K562 (cell line): ENCODE measurements at regions not wholly inside any gene's neighbourhood (a gene's known extent, or its start where the extent isn't known, plus 50 kb on each side); places are given as distances from the start of the nearest gene placed in this dataset.

Experiments used
- ATAC-seq: fragments of 200-7000 bp; cut with Tn5 transposase; 3 replicates; pipeline ENCODE4 v1.9.1; 2020; ENCODE audit warnings: moderate library complexity
- BruUV-seq: library from RNA; stranded (reverse); fragments of 400-500 nt; replicated peaks from 2 replicates; lab custom pipeline; 2021; lab: Mats Ljungman, UMichigan
- CTCF ChIA-PET: fragments of 300-600 bp; formaldehyde crosslinking; extraction: SDS; loops from one replicate; lab custom pipeline; 2021; ENCODE audit warnings: low intra/inter-chr PET ratio; lab: Yijun Ruan, JAX
- POLR2A ChIA-PET: fragments of 300-600, 350-650 bp; sonication (Branson Sonifier 250); formaldehyde crosslinking; extraction: SDS; loops from one replicate; lab custom pipeline; 2021; ENCODE audit warnings: antibody characterized with exemption, inconsistent platforms; lab: Yijun Ruan, JAX
- DNase-seq, 4 experiments: peaks; one replicate each; pipeline versions ENCODE4 v3.0.0 to v3.0.0-alpha.2; 2011 to 2018; ENCODE audit warnings: low spot score in 3 of 4, mixed read lengths in 3 of 4; ENCODE audit errors: extremely low read depth in 1 of 4
- FAIRE-seq: peaks from 2 replicates; lab custom pipeline; 2011; peaks lifted over from hg19 to GRCh38; lab: Jason Lieb, UNC
- H2AFZ ChIP-seq: 2 replicates; pipeline ENCODE4 v1.6.0; 2011; ENCODE audit warnings: low read depth, low read length, control low read depth, inconsistent platforms
- H3K27ac ChIP-seq: fragments of 200-600 bp; 3 replicates; pipeline ENCODE4 v1.8.0; 2011; ENCODE audit warnings: low read depth, mild to moderate bottlenecking, control low read depth, inconsistent platforms, low read length, moderate library complexity, mixed read lengths; ENCODE audit errors: extremely low read depth
- H3K27me3 ChIP-seq, 2 experiments: fragments of 300-600 bp in 1 of 2; 2 replicates in 1 of 2; 3 replicates in 1 of 2; pipeline versions ENCODE4 v1.6.0 to v1.8.0; 2011; ENCODE audit warnings: inconsistent platforms in 2 of 2, low read length in 2 of 2, mild to moderate bottlenecking in 1 of 2, mixed read lengths in 1 of 2, moderate library complexity in 1 of 2; ENCODE audit not compliant: control insufficient read depth in 2 of 2, insufficient read depth in 2 of 2
- H3K36me3 ChIP-seq: fragments of 300-600 bp; 3 replicates; pipeline ENCODE4 v1.8.0; 2011; ENCODE audit warnings: mild to moderate bottlenecking, low read length, inconsistent platforms; ENCODE audit not compliant: control insufficient read depth, insufficient read depth
- H3K4me1 ChIP-seq, 2 experiments: fragments of 200-600 bp in 1 of 2; replicated peaks in 1 of 2; 2 replicates in 1 of 2; 3 replicates in 1 of 2; pipeline versions ENCODE4 v1.5.1 to v1.8.0; 2011; ENCODE audit warnings: inconsistent platforms in 2 of 2, low read length in 2 of 2, mild to moderate bottlenecking in 1 of 2, mixed read lengths in 1 of 2, moderate library complexity in 1 of 2; ENCODE audit not compliant: control insufficient read depth in 2 of 2, insufficient read depth in 2 of 2
- H3K4me2 ChIP-seq: 2 replicates; pipeline ENCODE4 v1.6.1; 2011; ENCODE audit warnings: low read length, control low read depth, inconsistent platforms, mixed read lengths; ENCODE audit not compliant: insufficient read depth
- H3K4me3 ChIP-seq: fragments of 200-600 bp; sonication (generic), shearing (Covaris generic); 2 replicates; pipeline ENCODE4 v1.5.1; 2016; ENCODE audit warnings: control low read depth, inconsistent platforms
- H3K79me2 ChIP-seq: fragments of 200-600 bp; 3 replicates; pipeline ENCODE4 v1.8.0; 2011; ENCODE audit warnings: low read length, inconsistent platforms; ENCODE audit not compliant: control insufficient read depth, insufficient read depth
- H3K9ac ChIP-seq, 2 experiments: 2 replicates each; pipeline versions ENCODE4 v1.6.0 to v1.6.1; 2011; ENCODE audit warnings: low read depth in 2 of 2, low read length in 2 of 2, control low read depth in 1 of 2, inconsistent platforms in 1 of 2, mild to moderate bottlenecking in 1 of 2, mixed read lengths in 1 of 2; ENCODE audit not compliant: insufficient read depth in 1 of 2
- H3K9me1 ChIP-seq: one replicate; pipeline ENCODE4 v1.6.0; 2011; ENCODE audit warnings: inconsistent platforms, mild to moderate bottlenecking, low read length, moderate library complexity; ENCODE audit not compliant: control insufficient read depth, insufficient read depth
- H3K9me3 ChIP-seq: replicated peaks from 2 replicates; pipeline ENCODE4 v1.5.1; 2011; ENCODE audit warnings: low read depth, low read length, inconsistent platforms; ENCODE audit not compliant: control insufficient read depth, insufficient read depth
- H4K20me1 ChIP-seq: replicated peaks from 2 replicates; pipeline ENCODE4 v1.6.1; 2011; ENCODE audit warnings: low read length, inconsistent platforms, mixed read lengths; ENCODE audit not compliant: control insufficient read depth, insufficient read depth
- EWSR1 ChIP-seq: fragments of 450-650 bp; IDR thresholded peaks from 2 replicates; pipeline ENCODE4 v1.6.1; 2018; ENCODE audit warnings: borderline replicate concordance, mild to moderate bottlenecking, low read depth, moderate library complexity; ENCODE audit not compliant: partially characterized antibody
- POLR2G ChIP-seq: fragments of 200-400 bp; formaldehyde crosslinking; IDR thresholded peaks from 2 replicates; pipeline ENCODE4 v1.6.1; 2017; ENCODE audit warnings: low read depth, mild to moderate bottlenecking, antibody characterized with exemption, low read length, moderate library complexity
- SAP30 ChIP-seq: fragments of 200-600 bp; sonication (generic); IDR thresholded peaks from 2 replicates; pipeline ENCODE4 v1.6.1; 2012; ENCODE audit warnings: borderline replicate concordance, low read depth, mild to moderate bottlenecking, moderate library complexity, low read length, control low read depth, inconsistent platforms; ENCODE audit not compliant: insufficient read depth, poor library complexity, severe bottlenecking
- ZBTB8A ChIP-seq: fragments of 450-650 bp; IDR thresholded peaks from 2 replicates; pipeline ENCODE4 v1.6.1; 2018; ENCODE audit warnings: mild to moderate bottlenecking, moderate library complexity; ENCODE audit not compliant: partially characterized antibody
- ZFP36 ChIP-seq: fragments of 150-350 bp; IDR thresholded peaks from 2 replicates; pipeline ENCODE4 v1.6.1; 2018; ENCODE audit warnings: low read length, low read depth; ENCODE audit not compliant: partially characterized antibody
- ZNF197 ChIP-seq: fragments of 200-800 bp; sonication (Bioruptor generic); IDR thresholded peaks from 2 replicates; pipeline ENCODE4 v1.6.1; 2016; ENCODE audit warnings: low read depth, missing genetic modification characterization, missing compliant biosample characterization
- ZNF507 ChIP-seq: conservative IDR thresholded peaks from 2 replicates; pipeline ENCODE4 v1.6.1; 2017; ENCODE audit warnings: missing genetic modification characterization, missing compliant biosample characterization
- ZNF518B ChIP-seq: fragments of 250-450 bp; sonication (Bioruptor Pico); IDR thresholded peaks from 2 replicates; pipeline ENCODE4 v1.5.0; 2021; ENCODE audit warnings: mild to moderate bottlenecking, moderate library complexity
- ZNF644 ChIP-seq: fragments of 200-800 bp; sonication (Bioruptor generic); IDR thresholded peaks from 2 replicates; pipeline ENCODE4 v1.6.1; 2016; ENCODE audit warnings: low read depth, missing genetic modification characterization, missing compliant biosample characterization
- WGBS: fragments of 100-300 bp; shearing (Covaris generic); methylation state at CpG from one replicate; pipeline ENCODE4 v1.1.6; 2016; ENCODE audit warnings: low coverage, mixed read lengths; ENCODE audit not compliant: insufficient coverage; ENCODE audit errors: missing lambda C conversion rate; 5-methylcytosine and 5-hydroxymethylcytosine counted together
- in situ Hi-C: fragments of 300-500 bp; cut with MboI; formaldehyde crosslinking; loops from 4 replicates; pipeline ENCODE4 v1.15.0; 2018; ENCODE audit warnings: inconsistent platforms, mixed read lengths
- intact Hi-C: fragments of 100-400 bp; cut with micrococcal nuclease; formaldehyde crosslinking; loops from 2 replicates; pipeline ENCODE4 v1.14.2; 2022
- TF ChIP-seq, protein P1 (sequence below): fragments of 450-650 bp; IDR thresholded peaks from 2 replicates; pipeline ENCODE4 v1.6.1; 2016; ENCODE audit warnings: antibody characterized with exemption
- TF ChIP-seq, protein P2 (sequence below): IDR thresholded peaks from 2 replicates; pipeline ENCODE4 v1.6.1; 2014; ENCODE audit warnings: antibody characterized with exemption
- TF ChIP-seq, protein P3 (sequence below): fragments of 450-650 bp; formaldehyde crosslinking; IDR thresholded peaks from 2 replicates; pipeline ENCODE4 v1.4.0; 2020; ENCODE audit warnings: mild to moderate bottlenecking, mixed read lengths

DNA sequence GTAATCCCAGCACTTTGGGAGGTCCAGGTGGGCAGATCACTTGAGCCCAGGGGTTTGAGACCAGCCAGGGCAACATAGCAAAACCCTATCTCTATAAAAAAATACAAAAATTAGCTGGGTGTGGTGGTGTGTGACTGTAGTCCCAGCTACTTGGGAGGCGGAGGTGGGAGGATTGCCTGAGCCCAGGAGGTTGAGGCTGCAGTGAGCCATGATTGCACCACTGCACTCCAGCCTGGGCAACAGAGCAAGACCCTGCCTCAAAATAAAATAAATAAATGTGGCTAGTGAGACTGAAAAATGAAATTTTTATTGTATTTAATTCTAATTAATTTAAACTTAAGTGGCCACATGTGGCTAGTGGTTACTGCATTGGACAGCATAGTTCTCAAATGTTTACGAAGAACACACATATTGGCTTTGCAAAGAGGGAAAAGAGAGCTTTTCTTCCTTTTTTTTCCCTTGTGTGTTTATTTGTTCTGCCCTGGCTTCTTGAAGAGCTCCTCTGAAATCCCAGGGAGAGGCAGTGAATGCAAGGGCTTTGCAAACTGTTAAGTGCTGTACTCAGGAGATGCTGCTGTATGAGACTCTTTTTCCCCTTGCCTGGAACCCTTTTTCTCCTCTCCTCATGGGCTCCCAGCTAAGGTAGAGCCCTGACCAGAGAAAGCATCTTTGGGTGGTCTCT lies 59.0 kb upstream of the RPL11 start:
- no peak overlapping the region for H3K4me2 ChIP-seq
- no peaks in the 10 kb centered on the region for H3K9me3 ChIP-seq
- H3K27ac ChIP-seq, result no peak overlapping the region
- H3K9ac ChIP-seq, result no peak overlapping the region
- H2AFZ ChIP-seq, result no peak overlapping the region
- H3K79me2 ChIP-seq, result no peaks in the 10 kb centered on the region
- no peak for FAIRE-seq
- no peaks in the 10 kb centered on the region for H3K9me1 ChIP-seq
- WGBS, result 28% methylated on average over 2 of the region's 2 CpGs
- ChIA-PET POLR2A (interaction anchor here (0.8 kb wide), 1 partner anchor 10 kb away, joined by 4 read pairs; no protein-coding TSS in a partner anchor), CTCF (no interaction called here)
- peaks cover 7 to 14% of the 10 kb centered on the region in 2 experiments; a peak in 3 of 5 replicates for H3K4me1 ChIP-seq
- no peaks in the 10 kb centered on the region for H4K20me1 ChIP-seq
- DNase-seq, result no peak
- in situ Hi-C loops, result no loop called here
- no peaks in the 10 kb centered on the region for H3K36me3 ChIP-seq
- intact Hi-C loops, result no loop called here
- BruUV-seq, result no TSS peak
- H3K4me3 ChIP-seq, result no peak overlapping the region
- peaks cover 0 to 3% of the 10 kb centered on the region in 2 experiments; a peak in 2 of 5 replicates for H3K27me3 ChIP-seq
- ATAC-seq, result no peak
- TF ChIP-seq POLR2G, result no peak
- TF ChIP-seq ZFP36, result no peak
- TF ChIP-seq, protein P1, sequence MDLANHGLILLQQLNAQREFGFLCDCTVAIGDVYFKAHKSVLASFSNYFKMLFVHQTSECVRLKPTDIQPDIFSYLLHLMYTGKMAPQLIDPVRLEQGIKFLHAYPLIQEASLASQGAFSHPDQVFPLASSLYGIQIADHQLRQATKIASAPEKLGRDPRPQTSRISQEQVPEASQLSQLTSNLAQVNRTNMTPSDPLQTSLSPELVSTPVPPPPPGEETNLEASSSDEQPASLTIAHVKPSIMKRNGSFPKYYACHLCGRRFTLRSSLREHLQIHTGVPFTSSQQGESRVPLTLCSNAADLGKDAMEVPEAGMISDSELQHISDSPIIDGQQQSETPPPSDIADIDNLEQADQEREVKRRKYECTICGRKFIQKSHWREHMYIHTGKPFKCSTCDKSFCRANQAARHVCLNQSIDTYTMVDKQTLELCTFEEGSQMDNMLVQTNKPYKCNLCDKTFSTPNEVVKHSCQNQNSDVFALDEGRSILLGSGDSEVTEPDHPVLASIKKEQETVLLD, result no peak
- no peak for TF ChIP-seq EWSR1
- TF ChIP-seq ZBTB8A, result no peak
- TF ChIP-seq ZNF644 (tag), result no peak
- TF ChIP-seq ZNF518B (CRISPR knock-in tag), result no peak
- no peak for TF ChIP-seq ZNF507 (tag)
- TF ChIP-seq, protein P2, sequence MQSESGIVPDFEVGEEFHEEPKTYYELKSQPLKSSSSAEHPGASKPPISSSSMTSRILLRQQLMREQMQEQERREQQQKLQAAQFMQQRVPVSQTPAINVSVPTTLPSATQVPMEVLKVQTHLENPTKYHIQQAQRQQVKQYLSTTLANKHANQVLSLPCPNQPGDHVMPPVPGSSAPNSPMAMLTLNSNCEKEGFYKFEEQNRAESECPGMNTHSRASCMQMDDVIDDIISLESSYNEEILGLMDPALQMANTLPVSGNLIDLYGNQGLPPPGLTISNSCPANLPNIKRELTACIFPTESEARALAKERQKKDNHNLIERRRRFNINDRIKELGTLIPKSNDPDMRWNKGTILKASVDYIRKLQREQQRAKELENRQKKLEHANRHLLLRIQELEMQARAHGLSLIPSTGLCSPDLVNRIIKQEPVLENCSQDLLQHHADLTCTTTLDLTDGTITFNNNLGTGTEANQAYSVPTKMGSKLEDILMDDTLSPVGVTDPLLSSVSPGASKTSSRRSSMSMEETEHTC, result no peak
- no peak for TF ChIP-seq SAP30
- TF ChIP-seq, protein P3, sequence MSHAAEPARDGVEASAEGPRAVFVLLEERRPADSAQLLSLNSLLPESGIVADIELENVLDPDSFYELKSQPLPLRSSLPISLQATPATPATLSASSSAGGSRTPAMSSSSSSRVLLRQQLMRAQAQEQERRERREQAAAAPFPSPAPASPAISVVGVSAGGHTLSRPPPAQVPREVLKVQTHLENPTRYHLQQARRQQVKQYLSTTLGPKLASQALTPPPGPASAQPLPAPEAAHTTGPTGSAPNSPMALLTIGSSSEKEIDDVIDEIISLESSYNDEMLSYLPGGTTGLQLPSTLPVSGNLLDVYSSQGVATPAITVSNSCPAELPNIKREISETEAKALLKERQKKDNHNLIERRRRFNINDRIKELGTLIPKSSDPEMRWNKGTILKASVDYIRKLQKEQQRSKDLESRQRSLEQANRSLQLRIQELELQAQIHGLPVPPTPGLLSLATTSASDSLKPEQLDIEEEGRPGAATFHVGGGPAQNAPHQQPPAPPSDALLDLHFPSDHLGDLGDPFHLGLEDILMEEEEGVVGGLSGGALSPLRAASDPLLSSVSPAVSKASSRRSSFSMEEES (CRISPR knock-in tag), result no peak
- no peak for TF ChIP-seq ZNF197
